Loucy (cell line): ENCODE measurements at regions not wholly inside any gene's neighbourhood (a gene's known extent, or its start where the extent isn't known, plus 50 kb on each side); places are given as distances from the start of the nearest gene placed in this dataset.

Experiments
- H2AFZ ChIP-seq: fragments of 200-600 bp; sonication (generic); 2 replicates; pipeline ENCODE4 v1.6.0; 2016; ENCODE audit warnings: antibody characterized with exemption, mild to moderate bottlenecking, low read length, moderate library complexity
- H3F3A ChIP-seq: fragments of 200-600 bp; 2 replicates; pipeline ENCODE4 v1.6.0; 2016; ENCODE audit warnings: antibody characterized with exemption, low read depth, mild to moderate bottlenecking
- H3K27me3 ChIP-seq: fragments of 200-600 bp; sonication (generic); 2 replicates; pipeline ENCODE4 v1.6.1; 2014; ENCODE audit warnings: low read length, mild to moderate bottlenecking; ENCODE audit not compliant: insufficient read depth, poor library complexity, severe bottlenecking
- H3K36me3 ChIP-seq: fragments of 200-600 bp; sonication (generic); 2 replicates; pipeline ENCODE4 v1.6.1; 2016; ENCODE audit warnings: low read length; ENCODE audit not compliant: insufficient read depth
- H3K4me1 ChIP-seq: fragments of 200-600 bp; sonication (generic); 2 replicates; pipeline ENCODE4 v1.5.1; 2014; ENCODE audit warnings: low read length, mild to moderate bottlenecking; ENCODE audit not compliant: insufficient read depth, poor library complexity, severe bottlenecking
- H3K4me2 ChIP-seq: fragments of 200-600 bp; sonication (generic); 2 replicates; pipeline ENCODE4 v1.6.0; 2014; ENCODE audit warnings: antibody characterized with exemption, low read length, low read depth, mild to moderate bottlenecking; ENCODE audit not compliant: poor library complexity, severe bottlenecking
- H3K4me3 ChIP-seq: fragments of 200-600 bp; sonication (generic); 2 replicates; pipeline ENCODE4 v1.5.1; 2014; ENCODE audit warnings: low read length, mild to moderate bottlenecking, mixed read lengths; ENCODE audit not compliant: poor library complexity, severe bottlenecking
- H3K79me2 ChIP-seq: fragments of 200-600 bp; sonication (generic); 2 replicates; pipeline ENCODE4 v1.6.1; 2014; ENCODE audit warnings: low read length; ENCODE audit not compliant: insufficient read depth
- H3K9ac ChIP-seq: fragments of 200-600 bp; sonication (generic); 2 replicates; pipeline ENCODE4 v1.6.0; 2014; ENCODE audit warnings: mild to moderate bottlenecking, low read depth, low read length, moderate library complexity; ENCODE audit not compliant: poor library complexity, severe bottlenecking
- H3K9me2 ChIP-seq: fragments of 200-600 bp; sonication (generic); replicated peaks from 2 replicates; pipeline ENCODE4 v1.6.1; 2016; ENCODE audit warnings: low read depth, low read length, mixed read lengths
- H3K9me3 ChIP-seq: fragments of 200-600 bp; sonication (generic); 2 replicates; pipeline ENCODE4 v1.6.1; 2014; ENCODE audit warnings: mild to moderate bottlenecking, antibody characterized with exemption, low read length, low read depth; ENCODE audit not compliant: insufficient read depth
- H4K20me1 ChIP-seq: fragments of 200-600 bp; sonication (generic); 2 replicates; pipeline ENCODE4 v1.6.0; 2014; ENCODE audit warnings: antibody characterized with exemption, low read length, mild to moderate bottlenecking; ENCODE audit not compliant: insufficient read depth, poor library complexity, severe bottlenecking
- EZH2phosphoT487 ChIP-seq: fragments of 200-600 bp; IDR thresholded peaks from 2 replicates; pipeline ENCODE4 v1.6.1; 2018; ENCODE audit warnings: antibody characterized with exemption, mild to moderate bottlenecking, moderate library complexity, borderline replicate concordance
- TF ChIP-seq, protein P1 (sequence below): fragments of 200-600 bp; sonication (generic); conservative IDR thresholded peaks from 2 replicates; pipeline ENCODE4 v1.5.1; 2014; ENCODE audit warnings: mild to moderate bottlenecking, antibody characterized with exemption, low read length

GRCh38 chr14:46322730-46323403 is 328.7 kb downstream of the RPL10L start:
- Histone ChIP-seq H3F3A (peaks cover 18% of the 10 kb centered on the region), H2AFZ (peak overlapping the region; percentile 59), H3K4me2 (peak overlapping the region; percentile 65), H3K4me3 (peak overlapping the region; percentile 29), H4K20me1 (no peaks in the 10 kb centered on the region), H3K9ac (peak overlapping the region; percentile 56), H3K9me2 (no peaks in the 10 kb centered on the region), H3K79me2 (no peaks in the 10 kb centered on the region), H3K36me3 (no peaks in the 10 kb centered on the region), H3K4me1 (peaks cover 50% of the 10 kb centered on the region), H3K27me3 (no peaks in the 10 kb centered on the region), H3K9me3 (no peaks in the 10 kb centered on the region)
- TF ChIP-seq, protein P1, sequence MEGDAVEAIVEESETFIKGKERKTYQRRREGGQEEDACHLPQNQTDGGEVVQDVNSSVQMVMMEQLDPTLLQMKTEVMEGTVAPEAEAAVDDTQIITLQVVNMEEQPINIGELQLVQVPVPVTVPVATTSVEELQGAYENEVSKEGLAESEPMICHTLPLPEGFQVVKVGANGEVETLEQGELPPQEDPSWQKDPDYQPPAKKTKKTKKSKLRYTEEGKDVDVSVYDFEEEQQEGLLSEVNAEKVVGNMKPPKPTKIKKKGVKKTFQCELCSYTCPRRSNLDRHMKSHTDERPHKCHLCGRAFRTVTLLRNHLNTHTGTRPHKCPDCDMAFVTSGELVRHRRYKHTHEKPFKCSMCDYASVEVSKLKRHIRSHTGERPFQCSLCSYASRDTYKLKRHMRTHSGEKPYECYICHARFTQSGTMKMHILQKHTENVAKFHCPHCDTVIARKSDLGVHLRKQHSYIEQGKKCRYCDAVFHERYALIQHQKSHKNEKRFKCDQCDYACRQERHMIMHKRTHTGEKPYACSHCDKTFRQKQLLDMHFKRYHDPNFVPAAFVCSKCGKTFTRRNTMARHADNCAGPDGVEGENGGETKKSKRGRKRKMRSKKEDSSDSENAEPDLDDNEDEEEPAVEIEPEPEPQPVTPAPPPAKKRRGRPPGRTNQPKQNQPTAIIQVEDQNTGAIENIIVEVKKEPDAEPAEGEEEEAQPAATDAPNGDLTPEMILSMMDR, result no peak
- no peak for TF ChIP-seq EZH2phosphoT487

- no peaks in the 10 kb centered on the region for H3K9me2 ChIP-seq
- H3K79me2 ChIP-seq, result no peaks in the 10 kb centered on the region
- H3K4me2 ChIP-seq, result peak overlapping the region; percentile 65
- peak overlapping the region; percentile 29 for H3K4me3 ChIP-seq
- H3K9me3 ChIP-seq, result no peaks in the 10 kb centered on the region
- H3F3A ChIP-seq, result peaks cover 18% of the 10 kb centered on the region
- peak overlapping the region; percentile 47 for H2AFZ ChIP-seq
- TF ChIP-seq, protein P1, result no peak
- TF ChIP-seq EZH2phosphoT487, result no peak
- H3K4me1 ChIP-seq, result peaks cover 48% of the 10 kb centered on the region
- no peaks in the 10 kb centered on the region for H3K27me3 ChIP-seq
- peak overlapping the region; percentile 56 for H3K9ac ChIP-seq
- H4K20me1 ChIP-seq, result no peaks in the 10 kb centered on the region
- no peaks in the 10 kb centered on the region for H3K36me3 ChIP-seq
Observed at GRCh38 chr14:46322076-46322475, 329.5 kb downstream of the RPL10L start.

DNA sequence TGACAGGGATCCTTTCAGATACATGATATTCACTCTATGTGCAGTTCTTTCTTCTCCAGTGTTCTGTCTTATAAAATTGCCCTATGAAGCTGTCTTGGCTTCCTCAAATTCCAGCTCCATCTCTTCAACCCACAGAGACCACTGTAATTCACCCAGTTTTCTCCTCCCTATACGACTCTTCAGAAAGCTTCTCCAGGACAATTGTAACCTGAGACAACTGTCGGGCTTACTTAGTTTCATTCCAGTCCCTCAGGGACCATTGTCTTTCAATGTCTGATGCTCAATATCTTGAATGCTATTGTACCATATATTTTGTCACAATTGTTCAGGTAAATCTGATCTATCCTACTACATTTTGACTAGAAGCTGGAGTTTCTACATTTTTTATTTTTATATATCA is 345.3 kb downstream of the RPL10L start:
- no peaks in the 10 kb centered on the region for H3K9me3 ChIP-seq
- no peaks in the 10 kb centered on the region for H3K9me2 ChIP-seq
- no peaks in the 10 kb centered on the region for H4K20me1 ChIP-seq
- H3K4me3 ChIP-seq, result no peak overlapping the region
- no peaks in the 10 kb centered on the region for H3F3A ChIP-seq
- no peaks in the 10 kb centered on the region for H3K4me1 ChIP-seq
- H3K27me3 ChIP-seq, result no peaks in the 10 kb centered on the region
- H2AFZ ChIP-seq, result no peak overlapping the region
- H3K9ac ChIP-seq, result no peak overlapping the region
- no peaks in the 10 kb centered on the region for H3K79me2 ChIP-seq
- TF ChIP-seq, protein P1, result no peak
- no peak for TF ChIP-seq EZH2phosphoT487
- no peaks in the 10 kb centered on the region for H3K36me3 ChIP-seq
- no peak overlapping the region for H3K4me2 ChIP-seq
